H1 (cell line): ENCODE measurements at regions not wholly inside any gene's neighbourhood (a gene's known extent, or its start where the extent isn't known, plus 50 kb on each side); places are given as distances from the start of the nearest gene placed in this dataset.

Source experiments
- CTCF ChIA-PET: fragments of 300-600 bp; sonication (Branson Sonifier 250); formaldehyde crosslinking; loops from one replicate; lab custom pipeline; 2021; ENCODE audit not compliant: partially characterized antibody; lab: Charles Lee
- POLR2A ChIA-PET: fragments of 300-600 bp; sonication (Branson Sonifier 250); formaldehyde crosslinking; loops from one replicate; lab custom pipeline; 2021; ENCODE audit warnings: inconsistent platforms; ENCODE audit not compliant: partially characterized antibody; lab: Charles Lee
- DNase-seq, 2 experiments: peaks; one replicate each; pipeline versions ENCODE4 v3.0.0 to v3.0.0-alpha.2; 2010 to 2022; ENCODE audit warnings: low spot score in 2 of 2, low read depth in 1 of 2, mixed read lengths in 1 of 2
- FAIRE-seq: peaks from 2 replicates; lab custom pipeline; 2011; peaks lifted over from hg19 to GRCh38; lab: Jason Lieb, UNC
- H2AFZ ChIP-seq: 2 replicates; pipeline ENCODE4 v1.8.1; 2012; ENCODE audit warnings: low read length, inconsistent platforms
- H2AK5ac ChIP-seq: 2 replicates; pipeline ENCODE4 v1.6.1; 2013; ENCODE audit warnings: low read depth, low read length
- H2BK120ac ChIP-seq: replicated peaks from 2 replicates; pipeline ENCODE3; 2013; ENCODE audit warnings: low read depth, low read length, inconsistent platforms
- H2BK12ac ChIP-seq: 2 replicates; pipeline ENCODE4 v1.6.1; 2013; ENCODE audit warnings: low read depth, low read length
- H2BK15ac ChIP-seq: 2 replicates; pipeline ENCODE4 v1.6.1; 2013; ENCODE audit warnings: low read length
- H2BK20ac ChIP-seq: 2 replicates; pipeline ENCODE4 v1.6.1; 2013; ENCODE audit warnings: low read length
- H2BK5ac ChIP-seq: 2 replicates; pipeline ENCODE4 v1.6.1; 2013; ENCODE audit warnings: low read depth, low read length
- H3K14ac ChIP-seq: 2 replicates; pipeline ENCODE4 v1.6.1; 2013; ENCODE audit warnings: inconsistent platforms; ENCODE audit not compliant: insufficient read length
- H3K18ac ChIP-seq: 2 replicates; pipeline ENCODE4 v1.6.1; 2013; ENCODE audit warnings: low read length; ENCODE audit errors: extremely low read depth
- H3K23ac ChIP-seq: 2 replicates; pipeline ENCODE4 v1.6.1; 2013; ENCODE audit warnings: inconsistent platforms; ENCODE audit not compliant: insufficient read length
- H3K23me2 ChIP-seq: 2 replicates; pipeline ENCODE4 v1.6.1; 2013; ENCODE audit warnings: low read depth, low read length
- H3K27ac ChIP-seq: 2 replicates; pipeline ENCODE4 v1.6.1; 2011; ENCODE audit warnings: low read depth, low read length, inconsistent platforms
- H3K27me3 ChIP-seq, 4 experiments: replicated peaks in 1 of 4; 1 replicate in 1 of 4; 2 replicates in 3 of 4; pipeline versions ENCODE4 v1.6.1 to v1.8.1; 2011 to 2013; ENCODE audit warnings: low read length in 3 of 4, mild to moderate bottlenecking in 3 of 4, inconsistent platforms in 2 of 4, mixed read lengths in 2 of 4, moderate library complexity in 1 of 4; ENCODE audit not compliant: control insufficient read depth in 3 of 4, insufficient read depth in 3 of 4; ENCODE audit errors: extremely low read depth in 1 of 4
- H3K36me3 ChIP-seq, 4 experiments: 2 replicates each; pipeline versions ENCODE4 v1.6.1 to v1.8.1; 2011 to 2013; ENCODE audit warnings: mild to moderate bottlenecking in 4 of 4, low read length in 3 of 4, moderate library complexity in 2 of 4, control low read depth in 1 of 4, inconsistent platforms in 1 of 4; ENCODE audit not compliant: insufficient read depth in 4 of 4, control insufficient read depth in 2 of 4
- H3K4ac ChIP-seq: replicated peaks from 2 replicates; pipeline ENCODE3; 2013; ENCODE audit warnings: low read length, low read depth, mixed read lengths, inconsistent platforms; ENCODE audit not compliant: insufficient read length
- H3K4me1 ChIP-seq, 4 experiments: replicated peaks in 1 of 4; 1 replicate in 1 of 4; 2 replicates in 3 of 4; pipeline versions ENCODE4 v1.6.1 to v1.8.1; 2011 to 2013; ENCODE audit warnings: low read length in 3 of 4, inconsistent platforms in 2 of 4, mixed read lengths in 1 of 4; ENCODE audit not compliant: insufficient read depth in 4 of 4, control insufficient read depth in 3 of 4
- H3K4me2 ChIP-seq, 2 experiments: 2 replicates each; pipeline versions ENCODE4 v1.6.1 to v1.8.1; 2011 to 2013; ENCODE audit warnings: low read depth in 2 of 2, low read length in 2 of 2, control low read depth in 1 of 2, inconsistent platforms in 1 of 2, mild to moderate bottlenecking in 1 of 2; ENCODE audit not compliant: insufficient read depth in 1 of 2
- H3K4me3 ChIP-seq, 4 experiments: fragments of 200-600, 300-600 bp in 1 of 4; sonication (generic), shearing (Covaris generic), sonication (Bioruptor Twin) in 1 of 4; 2 replicates each; pipeline versions ENCODE4 v1.5.1 to v1.8.1; 2011 to 2016; ENCODE audit warnings: low read length in 4 of 4, low read depth in 3 of 4, control low read depth in 2 of 4, inconsistent platforms in 2 of 4, mild to moderate bottlenecking in 2 of 4, mixed read lengths in 1 of 4, moderate library complexity in 1 of 4; ENCODE audit not compliant: insufficient read depth in 2 of 4; ENCODE audit errors: extremely low read depth in 1 of 4
- H3K56ac ChIP-seq: replicated peaks from 2 replicates; pipeline ENCODE3; 2013; ENCODE audit warnings: low read depth, mild to moderate bottlenecking, mixed read lengths, low read length, inconsistent platforms; ENCODE audit not compliant: insufficient read length
- H3K79me1 ChIP-seq: 2 replicates; pipeline ENCODE4 v1.6.1; 2013; ENCODE audit warnings: low read depth, low read length, control low read depth
- H3K79me2 ChIP-seq, 2 experiments: 2 replicates each; pipeline versions ENCODE4 v1.6.1 to v1.8.1; 2012 to 2013; ENCODE audit warnings: low read length in 2 of 2, mild to moderate bottlenecking in 2 of 2, inconsistent platforms in 1 of 2; ENCODE audit not compliant: insufficient read depth in 2 of 2, control insufficient read depth in 1 of 2
- H3K9ac ChIP-seq, 4 experiments: replicated peaks in 1 of 4; 1 replicate in 1 of 4; 2 replicates in 3 of 4; pipeline versions ENCODE4 v1.6.1 to v1.8.1; 2011 to 2013; ENCODE audit warnings: low read depth in 3 of 4, low read length in 3 of 4, control low read depth in 2 of 4, mild to moderate bottlenecking in 2 of 4, moderate library complexity in 2 of 4, inconsistent platforms in 1 of 4; ENCODE audit errors: extremely low read depth in 1 of 4
- H3K9me3 ChIP-seq, 2 experiments: 2 replicates each; pipeline versions ENCODE4 v1.6.1 to v1.8.1; 2012 to 2013; ENCODE audit warnings: mild to moderate bottlenecking in 2 of 2, moderate library complexity in 2 of 2, control low read depth in 1 of 2, inconsistent platforms in 1 of 2, low read depth in 1 of 2, low read length in 1 of 2, mixed read lengths in 1 of 2; ENCODE audit not compliant: insufficient read depth in 2 of 2
- H4K20me1 ChIP-seq, 2 experiments: replicated peaks in 1 of 2; 2 replicates each; pipeline versions ENCODE3 to v1.8.1; 2011 to 2013; ENCODE audit warnings: inconsistent platforms in 2 of 2, low read length in 2 of 2, mild to moderate bottlenecking in 1 of 2; ENCODE audit not compliant: insufficient read depth in 2 of 2, control insufficient read depth in 1 of 2
- H4K5ac ChIP-seq: 2 replicates; pipeline ENCODE4 v1.6.1; 2013; ENCODE audit warnings: low read length, low read depth, mixed read lengths, inconsistent platforms; ENCODE audit not compliant: insufficient read length
- H4K8ac ChIP-seq: 2 replicates; pipeline ENCODE4 v1.8.0; 2013; ENCODE audit warnings: mild to moderate bottlenecking, moderate library complexity, low read length, inconsistent platforms; ENCODE audit not compliant: insufficient read depth; ENCODE audit errors: extremely low read depth
- H4K91ac ChIP-seq: replicated peaks from 2 replicates; pipeline ENCODE3; 2013; ENCODE audit warnings: low read length, mixed read lengths, inconsistent platforms; ENCODE audit not compliant: insufficient read length
- SP4 ChIP-seq: IDR thresholded peaks from 2 replicates; pipeline ENCODE4 v1.6.1; 2012; ENCODE audit warnings: low read length, inconsistent platforms

GRCh38 chr2:45120546-45120945 lies 111.3 kb upstream of the SIX2 start:
- Histone ChIP-seq H3K9me3 (no peaks in the 10 kb centered on the region), H3K4me3 (no peak overlapping the region), H3K36me3 (no peaks in the 10 kb centered on the region), H3K27me3 (no peaks in the 10 kb centered on the region), H3K27ac (no peak overlapping the region), H2BK5ac (no peak overlapping the region), H4K20me1 (no peaks in the 10 kb centered on the region), H3K4me1 (no peaks in the 10 kb centered on the region), H3K23ac (no peak overlapping the region), H3K4me2 (no peak overlapping the region), H2BK15ac (no peak overlapping the region), H3K23me2 (no peaks in the 10 kb centered on the region), H2AFZ (no peak overlapping the region), H3K4ac (no peak overlapping the region), H2AK5ac (no peak overlapping the region), H2BK120ac (no peak overlapping the region), H2BK20ac (no peak overlapping the region), H3K56ac (no peak overlapping the region), H3K14ac (no peak overlapping the region), H4K5ac (no peak overlapping the region), H3K79me1 (no peaks in the 10 kb centered on the region), H4K8ac (no peak overlapping the region), H2BK12ac (no peak overlapping the region), H3K9ac (no peak overlapping the region), H4K91ac (no peak overlapping the region), H3K18ac (no peak overlapping the region), H3K79me2 (no peaks in the 10 kb centered on the region)
- DNase-seq (peak in 1 of 2 experiments; percentile 6), FAIRE-seq (no peak)
- ChIA-PET CTCF (interaction anchor here (1.0 to 1.9 kb wide), 3 partner anchors 53 to 196 kb away, joined by 3 to 7 read pairs (median 3); no protein-coding TSS in a partner anchor), POLR2A (no interaction called here)
- no peak for TF ChIP-seq SP4
